ENCODE measurements at regions not wholly inside any gene's neighbourhood (a gene's known extent, or its start where the extent isn't known, plus 50 kb on each side); places are given as distances from the start of the nearest gene placed in this dataset.

- Mint-ChIP-seq H3K27ac (ENCODE audit: unreplicated experiment) (no peak overlapping the region), H3K27me3 (ENCODE audit: low read depth) (no peaks in the 10 kb centered on the region), H3K4me3 (no peak overlapping the region), H3K36me3 (ENCODE audit: low read depth) (peaks cover 3% of the 10 kb centered on the region), H3K4me1 (no peaks in the 10 kb centered on the region), H3K9me3 (peaks cover 13% of the 10 kb centered on the region)
- TF ChIP-seq CTCF (conservative IDR thresholded peaks at IDR 0.05) = no peak
- no peak for DNase-seq (ENCODE audit: low read depth, low spot score)
Measured at GRCh38 chr4:45530498-45530897, 593.4 kb downstream of the GABRG1 start.

GRCh38 chr4:45527160-45527559, 596.7 kb downstream of the GABRG1 start:
- Mint-ChIP-seq H3K9me3 (peaks cover 8% of the 10 kb centered on the region), H3K27ac (ENCODE audit: unreplicated experiment) (no peak overlapping the region)
- no peak for TF ChIP-seq CTCF (conservative IDR thresholded peaks at IDR 0.05)

GRCh38 chr4:45518832-45519231, 605.0 kb downstream of the GABRG1 start:
- Mint-ChIP-seq H3K27ac (ENCODE audit: unreplicated experiment) (no peak overlapping the region), H3K4me3 (no peak overlapping the region), H3K4me1 (no peaks in the 10 kb centered on the region), H3K36me3 (ENCODE audit: low read depth) (no peaks in the 10 kb centered on the region), H3K27me3 (ENCODE audit: low read depth) (no peaks in the 10 kb centered on the region), H3K9me3 (no peaks in the 10 kb centered on the region)
- no peak for TF ChIP-seq CTCF (conservative IDR thresholded peaks at IDR 0.05)
- DNase-seq (ENCODE audit: low read depth, low spot score) = no peak

More at GRCh38 chr4:45527160-45527559, 596.7 kb downstream of the GABRG1 start:
- H3K4me1 Mint-ChIP-seq = no peaks in the 10 kb centered on the region
- no peak overlapping the region for H3K4me3 Mint-ChIP-seq
- peaks cover 3% of the 10 kb centered on the region for H3K36me3 Mint-ChIP-seq (ENCODE audit: low read depth)
- H3K27me3 Mint-ChIP-seq (ENCODE audit: low read depth) = no peaks in the 10 kb centered on the region
- DNase-seq (ENCODE audit: low read depth, low spot score) = no peak

GRCh38 chr4:45502471-45502870, 621.4 kb downstream of the GABRG1 start:
- Mint-ChIP-seq H3K9me3 (no peaks in the 10 kb centered on the region), H3K4me3 (no peak overlapping the region), H3K36me3 (ENCODE audit: low read depth) (no peaks in the 10 kb centered on the region), H3K27ac (ENCODE audit: unreplicated experiment) (no peak overlapping the region), H3K27me3 (ENCODE audit: low read depth) (no peaks in the 10 kb centered on the region), H3K4me1 (no peaks in the 10 kb centered on the region)
- no peak for DNase-seq (ENCODE audit: low read depth, low spot score)
- no peak for TF ChIP-seq CTCF (conservative IDR thresholded peaks at IDR 0.05)

GRCh38 chr4:45484740-45485139, 639.1 kb downstream of the GABRG1 start:
- Mint-ChIP-seq H3K27me3 (ENCODE audit: low read depth) (peaks cover 2% of the 10 kb centered on the region), H3K9me3 (no peaks in the 10 kb centered on the region), H3K27ac (ENCODE audit: unreplicated experiment) (no peak overlapping the region), H3K4me3 (no peak overlapping the region), H3K4me1 (no peaks in the 10 kb centered on the region), H3K36me3 (ENCODE audit: low read depth) (no peaks in the 10 kb centered on the region)
- DNase-seq (ENCODE audit: low read depth, low spot score) = no peak
- no peak for TF ChIP-seq CTCF (conservative IDR thresholded peaks at IDR 0.05)

- Mint-ChIP-seq H3K36me3 (ENCODE audit: low read depth) (no peaks in the 10 kb centered on the region), H3K4me1 (no peaks in the 10 kb centered on the region), H3K4me3 (no peak overlapping the region), H3K27ac (ENCODE audit: unreplicated experiment) (no peak overlapping the region), H3K9me3 (no peaks in the 10 kb centered on the region), H3K27me3 (ENCODE audit: low read depth) (peaks cover 2% of the 10 kb centered on the region)
- TF ChIP-seq CTCF (conservative IDR thresholded peaks at IDR 0.05) = no peak
- DNase-seq (ENCODE audit: low read depth, low spot score) = no peak
Measured at GRCh38 chr4:45482346-45482745, 641.5 kb downstream of the GABRG1 start.
